ENCODE measurements at regions not wholly inside any gene's neighbourhood (a gene's known extent, or its start where the extent isn't known, plus 50 kb on each side); places are given as distances from the start of the nearest gene placed in this dataset.
"Not testable (repeated sequence)": the region's sequence is repeated elsewhere in the genome, so short reads cannot be mapped to it uniquely, and the experiment has no call there.

GRCh38 chr16:52785653-52786052 is 238.7 kb upstream of the TOX3 start:
- no peak for DNase-seq

- no peak for DNase-seq
These were observed 236.7 kb upstream of the TOX3 start for GRCh38 chr16:52783616-52784015.

GRCh38 chr16:52781005-52781630 is 234.2 kb upstream of the TOX3 start:
- DNase-seq = no peak

- peak; percentile 53 for DNase-seq
These were observed 226.1 kb upstream of the TOX3 start for GRCh38 chr16:52773026-52773425.

GRCh38 chr16:52770828-52771227 is 223.9 kb upstream of the TOX3 start:
- DNase-seq = no peak

GRCh38 chr16:52758473-52758855 is 211.5 kb upstream of the TOX3 start:
- no peak for DNase-seq

- DNase-seq = no peak
These were observed 211.0 kb upstream of the TOX3 start for GRCh38 chr16:52757746-52758472.

- DNase-seq = no peak
These were observed 210.0 kb upstream of the TOX3 start for GRCh38 chr16:52756812-52757517.

- DNase-seq = no peak
These were observed 208.5 kb upstream of the TOX3 start for GRCh38 chr16:52755396-52755795.

GRCh38 chr16:52751035-52751434 is 204.1 kb upstream of the TOX3 start:
- DNase-seq = no peak

- no peak for DNase-seq
These were observed 201.8 kb upstream of the TOX3 start for GRCh38 chr16:52748741-52749140.

GRCh38 chr16:52747088-52747595 is 200.2 kb upstream of the TOX3 start:
- no peak for DNase-seq

GRCh38 chr16:52743707-52744106 is 196.8 kb upstream of the TOX3 start:
- no peak for DNase-seq

GRCh38 chr16:52742608-52743170 is 195.7 kb upstream of the TOX3 start:
- no peak for DNase-seq

GRCh38 chr16:52742052-52742451 is 195.1 kb upstream of the TOX3 start:
- no peak for DNase-seq

GRCh38 chr16:52741351-52741750 is 194.4 kb upstream of the TOX3 start:
- DNase-seq = no peak

- no peak for DNase-seq
These were observed 193.8 kb upstream of the TOX3 start for GRCh38 chr16:52740766-52741165.

GRCh38 chr16:52740333-52740732 is 193.4 kb upstream of the TOX3 start:
- no peak for DNase-seq

- not testable (repeated sequence) for DNase-seq
These were observed 192.0 kb upstream of the TOX3 start for GRCh38 chr16:52738992-52739391.

GRCh38 chr16:52731219-52731875 is 184.4 kb upstream of the TOX3 start:
- no peak for DNase-seq

GRCh38 chr16:52729731-52730130 is 182.8 kb upstream of the TOX3 start:
- no peak for DNase-seq

- DNase-seq = peak; percentile 1
These were observed 180.9 kb upstream of the TOX3 start for GRCh38 chr16:52727849-52728248.

GRCh38 chr16:52727441-52727840 is 180.5 kb upstream of the TOX3 start:
- DNase-seq = no peak

Data from NCI-H748 treated with DMSO at 0.1 percent for 48 hours (cell line).